ENCODE measurements at regions not wholly inside any gene's neighbourhood (a gene's known extent, or its start where the extent isn't known, plus 50 kb on each side); places are given as distances from the start of the nearest gene placed in this dataset.

DNA sequence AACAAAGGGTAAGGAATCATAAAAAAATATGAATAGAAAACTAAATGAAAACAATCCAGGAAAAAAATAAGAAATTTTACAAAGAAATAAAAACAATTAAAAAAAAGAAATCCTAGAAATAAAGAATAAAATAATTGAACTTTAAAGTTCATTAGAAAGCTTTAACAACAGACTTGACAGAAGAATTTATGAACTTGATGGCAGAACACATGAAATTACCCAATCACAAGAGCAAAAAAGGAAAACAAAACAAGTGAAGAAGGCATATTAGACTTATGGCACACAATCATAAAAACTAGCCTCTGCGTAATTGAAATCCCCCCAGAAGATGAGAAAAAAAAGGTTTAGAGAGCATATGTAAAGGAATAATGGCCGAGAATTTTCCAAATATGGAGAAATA lies 802.5 kb upstream of the B3GALT2 start:
- no peak for DNase-seq (ENCODE audit: low spot score)

DNA sequence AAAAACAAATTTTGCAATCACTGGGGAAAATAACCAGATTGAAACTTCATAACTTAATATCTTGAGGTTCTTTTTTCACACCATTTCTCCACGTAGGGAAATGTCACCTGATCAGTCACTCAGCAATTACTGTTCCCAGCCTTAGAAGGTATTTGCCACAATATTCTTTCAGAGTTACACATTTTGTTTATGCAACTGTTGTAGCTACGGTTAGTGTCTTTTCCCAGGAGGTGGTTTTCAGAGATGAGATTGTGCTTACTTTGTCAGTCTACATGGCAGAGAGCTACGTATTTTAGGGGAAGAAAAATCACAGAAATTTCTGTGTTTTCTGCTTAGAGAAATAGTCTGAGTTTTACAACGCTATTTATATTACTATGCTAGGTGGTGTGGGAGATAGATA lies 792.8 kb upstream of the B3GALT2 start:
- no peak for DNase-seq (ENCODE audit: low spot score)

DNA sequence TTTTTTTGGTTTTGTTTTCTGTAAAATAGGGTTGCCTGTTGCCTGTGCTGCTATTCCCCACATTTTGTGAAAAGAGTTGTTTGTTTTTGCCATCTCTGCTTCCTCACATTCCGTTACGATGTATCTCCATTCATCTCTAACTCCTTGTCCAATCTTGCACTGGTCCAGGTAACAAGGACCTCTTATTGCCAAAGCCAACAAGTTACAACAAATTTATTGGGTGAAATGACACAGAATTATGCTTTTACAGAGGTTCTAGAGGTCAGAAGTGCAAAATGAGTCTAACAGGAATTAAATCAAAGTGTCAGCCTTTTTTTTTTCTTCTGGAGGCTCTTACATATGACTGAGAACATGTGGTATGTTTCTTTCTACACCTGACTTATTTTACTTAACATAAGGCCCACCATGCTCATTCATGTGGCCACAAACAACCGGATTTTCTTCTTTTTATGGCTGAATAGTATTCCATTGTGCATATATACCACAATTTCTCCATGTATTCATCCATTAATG lies 787.9 kb upstream of the B3GALT2 start:
- DNase-seq (ENCODE audit: low spot score), result no peak

DNA sequence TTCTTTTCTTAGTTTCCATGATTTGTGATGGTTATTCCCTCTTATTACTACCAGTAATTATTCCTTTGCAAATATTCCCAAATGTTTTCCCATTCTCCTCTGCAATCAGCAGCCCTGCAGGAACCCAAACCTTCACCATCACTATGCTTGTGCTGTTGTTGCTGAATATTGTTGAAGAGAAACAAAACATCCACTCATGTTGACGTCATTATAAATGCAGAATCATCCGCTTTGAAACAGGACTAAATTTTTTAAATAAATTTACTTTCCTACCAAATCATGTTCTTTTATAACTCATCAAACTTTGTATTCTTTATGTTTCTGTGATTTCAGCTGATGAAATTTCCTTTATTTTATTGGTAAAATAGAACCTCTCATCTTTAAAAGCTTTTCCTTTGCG lies 787.0 kb upstream of the B3GALT2 start:
- DNase-seq (ENCODE audit: low spot score), result no peak

DNA sequence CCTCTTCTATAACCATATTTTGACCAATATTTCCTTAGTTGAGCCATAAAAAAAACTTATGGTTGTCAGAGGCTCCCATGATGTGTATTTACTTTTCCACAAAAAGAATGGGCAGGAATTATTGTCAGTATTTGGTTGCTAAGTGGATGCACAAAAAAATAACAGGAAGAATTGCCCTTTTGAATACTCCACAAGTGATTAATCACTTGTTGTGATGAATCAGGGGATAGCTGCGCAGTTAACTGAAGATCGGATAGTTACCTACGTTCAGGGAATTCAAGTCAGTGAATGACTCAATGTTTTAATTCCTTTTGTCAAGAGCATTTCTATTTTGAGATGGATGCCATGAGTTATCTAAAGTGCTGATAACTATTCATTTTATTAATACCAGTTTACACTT lies 785.2 kb upstream of the B3GALT2 start:
- DNase-seq (ENCODE audit: low spot score), result no peak

DNA sequence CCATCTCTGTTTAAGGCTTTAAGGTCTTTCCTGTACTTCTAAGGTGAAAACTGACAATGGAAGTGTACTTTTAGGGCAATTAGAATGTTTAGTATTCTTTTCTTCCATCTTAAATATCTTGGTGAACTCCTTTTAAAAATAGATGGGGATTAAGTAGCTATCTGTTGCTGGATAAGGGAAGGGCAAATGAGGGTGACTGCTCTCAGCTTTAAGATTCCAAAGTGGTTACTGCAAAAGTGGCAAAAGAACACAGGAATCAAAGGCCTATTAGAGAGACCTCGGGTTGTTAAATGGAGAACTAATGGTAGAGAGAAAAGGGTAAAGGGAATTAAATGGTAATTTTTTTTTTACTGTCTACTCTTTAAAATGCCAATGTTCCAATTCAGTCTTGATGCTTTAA lies 774.1 kb upstream of the B3GALT2 start:
- no peak for DNase-seq (ENCODE audit: low spot score)

DNA sequence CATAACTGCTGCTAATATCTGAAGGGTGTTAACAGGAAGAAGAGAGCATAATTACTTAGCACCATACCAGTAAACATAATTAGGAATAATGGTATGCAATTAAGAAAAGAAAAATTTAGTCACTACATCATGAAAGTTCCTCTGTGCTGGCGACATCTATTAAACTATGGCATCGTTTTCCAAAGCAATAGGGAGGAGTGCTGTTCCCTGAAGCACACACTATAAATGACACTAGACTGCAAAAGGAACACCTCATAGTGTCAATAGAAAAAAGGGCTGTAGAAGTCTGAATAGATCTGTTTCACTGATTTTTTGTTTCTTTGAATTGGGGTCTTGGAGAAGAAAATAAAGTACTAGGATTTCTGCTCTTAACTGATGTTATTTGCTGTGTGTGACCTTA lies 773.6 kb upstream of the B3GALT2 start:
- DNase-seq (ENCODE audit: low spot score), result no peak

DNA sequence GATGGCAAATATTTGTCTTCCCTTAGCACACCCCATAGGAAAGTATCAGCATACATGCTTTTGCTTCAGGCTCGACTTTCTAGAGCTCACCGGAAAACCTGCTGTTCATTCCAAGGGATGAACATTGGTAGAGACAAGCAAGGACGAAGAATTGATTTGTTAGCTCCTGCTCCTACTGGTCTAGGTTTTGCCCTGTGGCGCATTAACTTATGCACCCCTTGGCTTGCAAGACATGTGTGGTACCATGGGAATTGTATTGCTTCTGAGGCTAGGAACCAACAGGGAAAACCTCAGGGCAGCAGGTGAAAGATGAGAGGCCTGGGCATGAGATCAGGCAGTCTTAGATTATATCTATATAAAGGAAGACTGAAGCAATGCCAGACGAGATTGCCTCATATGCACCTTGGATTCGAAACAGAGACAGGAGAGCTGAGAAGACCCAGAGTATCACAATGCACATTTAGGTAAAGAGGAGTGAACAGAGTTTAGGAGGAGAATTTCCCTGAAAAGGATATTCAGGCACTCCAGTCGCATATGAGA lies 771.2 kb upstream of the B3GALT2 start:
- DNase-seq (ENCODE audit: low spot score), result no peak

DNA sequence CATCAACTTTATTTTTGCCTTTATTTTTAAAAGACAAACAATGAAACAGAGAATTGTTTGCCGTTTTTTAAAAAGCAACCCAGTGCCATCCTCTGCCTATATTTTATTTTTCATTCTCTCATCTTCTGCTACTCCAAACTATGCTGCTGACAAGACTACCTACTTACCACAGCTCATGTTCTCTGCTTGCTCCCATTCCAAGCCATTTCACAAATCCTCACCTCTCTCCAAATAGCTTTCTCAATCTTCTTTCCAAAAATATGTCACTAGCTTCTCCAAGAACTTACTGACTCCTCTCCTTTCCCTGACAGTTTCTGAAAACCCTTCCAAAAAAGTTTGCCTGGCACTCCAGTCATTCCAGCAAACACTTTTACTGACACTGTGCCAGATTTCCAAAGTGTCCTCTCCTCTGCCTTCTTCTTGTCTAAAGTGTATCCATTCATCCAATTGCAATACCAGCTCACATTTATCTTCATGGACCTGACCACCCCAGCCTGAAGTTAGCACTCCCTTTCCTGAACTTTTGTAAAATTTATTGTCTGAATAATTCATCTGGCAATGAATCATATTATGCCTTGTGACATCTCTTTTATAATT lies 766.5 kb upstream of the B3GALT2 start:
- DNase-seq (ENCODE audit: low spot score), result no peak

DNA sequence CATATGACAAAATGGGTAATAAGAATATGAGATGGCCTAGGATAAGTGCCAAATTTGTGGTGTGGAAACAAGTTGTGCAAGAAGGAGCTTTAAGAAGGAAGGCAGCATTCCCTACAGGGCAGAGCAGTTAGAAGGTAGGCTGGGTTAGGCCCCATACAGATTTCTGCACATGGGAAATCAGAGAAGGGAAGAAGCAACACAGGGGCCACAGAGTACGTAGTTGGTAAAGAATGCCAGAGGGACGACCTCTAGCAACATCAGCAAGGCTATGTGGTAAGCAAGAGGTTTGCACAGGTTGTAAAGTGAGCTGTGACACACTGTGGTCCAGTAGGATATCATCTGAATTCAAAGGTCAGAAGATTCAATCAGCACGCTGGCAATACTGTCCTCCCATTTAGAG lies 765.6 kb upstream of the B3GALT2 start:
- DNase-seq (ENCODE audit: low spot score), result peak; percentile 8

DNA sequence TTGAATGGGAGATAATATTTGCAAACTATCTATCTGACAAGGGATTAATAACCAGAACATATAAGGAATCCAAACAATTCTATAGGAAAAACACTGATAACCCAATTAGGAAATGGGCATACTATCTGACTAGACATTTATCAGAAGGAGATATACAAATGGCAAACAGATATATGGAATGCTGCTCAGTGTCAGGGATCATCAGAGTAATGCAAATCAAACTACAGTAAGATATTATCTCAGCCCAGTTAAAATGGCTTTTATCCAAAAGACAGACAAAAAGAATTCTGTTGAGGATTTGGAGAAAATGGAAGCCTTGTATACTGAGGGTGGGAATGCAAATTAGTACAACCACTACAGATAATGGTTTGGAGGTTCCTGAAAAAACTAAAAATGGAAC lies 758.0 kb upstream of the B3GALT2 start:
- no peak for DNase-seq (ENCODE audit: low spot score)

DNA sequence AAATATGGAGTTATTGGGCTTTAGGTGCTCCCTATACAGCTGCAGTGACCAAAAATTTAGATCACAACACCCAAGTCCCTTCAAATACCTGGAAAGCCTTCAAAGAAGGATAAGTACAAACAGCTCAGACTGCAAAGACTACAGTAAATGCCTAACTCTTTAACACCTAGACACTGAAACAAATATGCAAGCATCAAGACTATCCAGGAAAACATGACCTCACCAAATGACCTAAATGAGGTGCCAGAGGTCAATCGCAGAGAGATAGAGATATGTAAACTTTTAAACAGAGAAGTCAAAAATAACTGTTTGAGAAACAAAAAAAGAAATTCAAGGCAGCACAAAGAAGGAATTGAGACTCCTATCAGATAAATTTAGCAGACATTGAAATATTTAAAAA lies 753.8 kb upstream of the B3GALT2 start:
- DNase-seq (ENCODE audit: low spot score), result no peak

DNA sequence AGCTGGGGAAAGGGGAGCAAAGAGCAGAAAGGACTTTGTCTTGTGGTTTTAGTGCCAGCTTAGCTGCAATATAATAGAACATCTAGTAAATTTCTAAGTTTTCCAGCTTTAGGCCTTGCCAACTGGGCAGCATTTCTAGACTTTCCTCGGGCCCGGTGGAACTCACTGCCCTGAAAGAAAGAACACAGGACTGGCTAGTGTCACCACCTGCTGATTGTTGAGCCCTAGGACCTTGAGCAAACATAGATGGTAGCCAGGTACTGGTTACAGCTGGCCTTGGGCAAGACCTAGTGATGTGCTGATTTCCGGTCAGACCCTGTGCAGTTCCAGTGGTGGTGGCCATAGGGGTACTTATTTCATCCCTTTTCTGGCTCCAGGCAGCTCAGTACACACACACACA lies 753.2 kb upstream of the B3GALT2 start:
- DNase-seq (ENCODE audit: low spot score), result no peak

DNA sequence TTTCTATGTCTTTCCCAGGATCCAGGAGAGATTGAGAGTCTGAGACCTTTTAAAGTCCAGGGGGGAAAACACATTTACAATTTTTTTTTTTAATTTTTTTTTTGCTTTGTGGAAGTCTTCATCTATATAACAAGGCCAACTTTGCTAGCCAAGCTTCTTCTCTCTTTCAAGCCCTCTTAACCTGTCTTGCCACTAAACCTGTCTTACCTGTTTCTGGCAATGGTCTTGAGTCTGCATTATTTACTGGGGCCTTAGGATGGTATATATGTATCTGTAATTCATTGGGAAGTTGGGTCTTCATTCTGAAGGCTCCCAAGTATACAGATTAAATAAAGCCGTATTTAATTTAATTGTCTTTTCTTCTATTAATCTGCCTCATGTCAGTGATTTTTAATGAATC lies 750.9 kb upstream of the B3GALT2 start:
- DNase-seq (ENCODE audit: low spot score), result no peak

DNA sequence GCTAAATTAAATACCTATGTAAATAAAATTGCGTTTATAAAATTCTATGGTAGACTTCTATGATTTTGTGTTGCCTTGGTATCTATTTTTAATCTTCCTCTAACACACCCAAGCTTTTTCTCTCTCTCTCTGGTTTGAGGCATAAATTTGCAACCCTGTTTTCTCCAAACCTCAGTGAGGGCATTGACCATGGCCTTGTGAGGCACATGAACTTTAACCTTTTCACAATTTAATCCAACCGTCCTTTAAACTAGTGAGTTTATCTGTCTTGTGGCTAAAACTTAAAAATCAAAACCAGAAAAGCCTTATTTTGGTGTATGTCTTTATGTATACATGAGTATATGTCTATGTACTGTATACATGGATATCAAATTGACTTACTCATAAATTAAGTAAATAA lies 746.6 kb upstream of the B3GALT2 start:
- no peak for DNase-seq (ENCODE audit: low spot score)

DNA sequence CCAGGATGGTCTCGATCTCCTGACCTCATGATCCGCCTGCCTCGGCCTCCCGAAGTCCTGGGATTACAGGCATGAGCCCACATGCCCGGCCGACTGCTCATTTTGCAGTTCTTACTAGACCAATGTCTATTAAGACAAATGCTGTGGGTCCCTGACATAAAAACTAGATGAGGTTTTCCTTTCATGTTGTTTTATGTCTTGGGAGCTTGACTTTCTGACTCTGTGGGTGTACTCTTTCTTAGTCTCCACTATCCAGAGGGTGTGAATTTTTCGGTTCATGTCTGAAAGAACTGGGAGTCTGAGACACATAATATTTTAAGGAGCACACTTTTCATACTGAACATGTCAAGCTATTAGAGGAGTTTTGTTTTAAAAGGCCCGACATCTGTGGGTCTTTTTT lies 744.9 kb upstream of the B3GALT2 start:
- DNase-seq (ENCODE audit: low spot score), result no peak

DNA sequence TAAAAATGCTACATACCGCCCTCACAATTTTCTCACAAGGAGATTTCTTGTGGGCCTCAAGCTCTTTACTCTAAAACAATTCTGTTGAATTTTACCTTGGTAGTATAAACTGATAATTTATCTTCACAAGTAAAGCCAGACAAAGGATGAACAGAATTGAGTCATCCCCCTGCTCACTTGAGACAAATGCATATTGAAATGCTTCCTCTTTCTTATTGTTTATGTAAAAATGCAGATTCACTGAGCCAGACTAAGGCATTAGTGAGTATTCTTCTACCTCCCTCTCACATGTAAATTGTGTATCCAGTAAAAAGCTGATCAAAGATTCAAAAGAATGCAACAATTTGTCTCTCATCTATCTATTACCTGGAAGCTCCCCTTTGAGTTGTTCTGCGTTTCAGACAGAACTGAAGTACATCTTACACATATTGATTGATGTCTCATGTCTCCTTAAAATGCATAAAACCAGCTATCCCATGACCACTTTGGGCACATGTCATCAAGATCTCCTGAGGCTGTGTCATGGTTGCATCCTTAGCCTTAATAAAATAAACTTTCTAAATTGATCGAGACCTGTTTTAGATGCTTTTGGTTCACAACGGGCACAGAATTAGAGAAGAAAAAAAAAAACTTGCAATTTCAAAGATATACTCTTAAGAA lies 743.1 kb upstream of the B3GALT2 start:
- no peak for DNase-seq (ENCODE audit: low spot score)

DNA sequence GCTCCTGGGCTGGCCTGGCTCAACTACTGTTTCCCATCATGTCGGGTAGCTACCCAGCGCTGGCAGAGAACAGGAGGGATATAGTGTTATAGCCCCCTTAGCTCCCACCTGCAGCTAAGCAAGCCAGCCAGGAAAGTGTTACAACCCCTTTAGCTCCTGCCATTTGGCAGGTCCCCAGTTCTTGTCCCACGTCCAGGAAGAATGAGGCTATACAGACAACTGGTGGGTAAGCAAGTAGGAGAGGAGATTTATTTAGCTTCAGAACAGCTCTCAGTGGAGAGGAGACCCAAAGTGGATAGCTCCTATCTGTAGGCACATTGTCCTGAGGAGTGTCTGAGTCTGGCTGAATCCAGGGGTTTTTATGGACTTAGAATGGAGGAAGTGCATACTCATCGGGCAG lies 741.1 kb upstream of the B3GALT2 start:
- no peak for DNase-seq (ENCODE audit: low spot score)

DNA sequence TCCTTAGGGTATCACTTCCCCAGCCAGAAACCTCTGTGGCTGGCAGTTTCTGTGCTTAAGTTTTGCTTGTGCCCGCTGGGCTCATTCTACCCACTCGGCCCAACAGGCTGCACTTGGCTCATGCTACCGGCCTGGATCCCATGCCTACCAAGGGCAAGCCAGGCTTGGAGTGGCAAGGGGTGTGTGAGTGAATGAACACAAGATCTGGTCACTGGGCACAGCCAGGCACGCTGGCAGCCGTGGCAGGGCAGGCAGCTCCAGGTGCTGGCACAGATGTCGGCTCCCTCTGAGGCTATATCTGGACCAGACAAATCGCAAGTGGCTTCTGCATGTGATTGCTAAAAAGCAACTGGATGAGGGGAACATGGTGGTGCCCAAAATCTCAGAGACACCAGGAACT lies 740.5 kb upstream of the B3GALT2 start:
- DNase-seq (ENCODE audit: low spot score), result no peak

DNA sequence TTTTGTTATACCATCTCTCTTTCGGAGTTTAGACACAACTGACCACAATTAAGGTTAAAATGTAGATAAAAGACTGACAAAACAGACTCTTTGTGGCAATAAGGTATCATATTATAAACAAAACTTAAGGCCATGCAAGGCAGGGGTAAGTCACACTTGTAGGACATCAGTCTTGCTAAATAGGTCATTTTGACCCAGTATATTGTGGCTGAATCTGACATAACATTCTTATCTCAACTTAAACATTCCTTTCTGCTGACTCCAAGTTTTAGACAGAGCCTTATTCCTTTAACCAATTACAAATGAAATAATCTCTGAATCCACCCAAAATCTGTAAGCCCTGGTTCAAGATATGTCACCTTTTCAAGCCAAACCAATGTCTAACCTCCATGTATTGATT lies 733.4 kb upstream of the B3GALT2 start:
- DNase-seq (ENCODE audit: low spot score), result no peak

DNA sequence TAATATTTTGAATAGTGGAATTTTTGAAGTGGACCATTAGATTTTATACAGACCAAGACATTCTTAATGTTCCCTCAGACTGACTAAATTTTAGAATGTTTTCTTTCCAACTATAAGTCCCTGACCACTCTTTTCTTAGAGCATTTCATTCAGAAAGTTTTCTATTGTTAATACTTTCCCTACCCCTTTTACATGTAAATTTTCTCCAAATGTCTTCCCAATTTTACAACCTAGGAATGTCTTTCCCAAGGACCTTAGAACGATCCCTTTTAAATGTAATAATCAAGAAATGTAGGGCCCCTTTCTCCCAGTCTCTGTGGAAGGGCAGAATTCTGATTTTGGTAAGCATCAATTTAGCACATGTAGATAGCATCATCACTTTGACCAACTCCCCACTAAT lies 730.0 kb upstream of the B3GALT2 start:
- DNase-seq (ENCODE audit: low spot score), result no peak

DNA sequence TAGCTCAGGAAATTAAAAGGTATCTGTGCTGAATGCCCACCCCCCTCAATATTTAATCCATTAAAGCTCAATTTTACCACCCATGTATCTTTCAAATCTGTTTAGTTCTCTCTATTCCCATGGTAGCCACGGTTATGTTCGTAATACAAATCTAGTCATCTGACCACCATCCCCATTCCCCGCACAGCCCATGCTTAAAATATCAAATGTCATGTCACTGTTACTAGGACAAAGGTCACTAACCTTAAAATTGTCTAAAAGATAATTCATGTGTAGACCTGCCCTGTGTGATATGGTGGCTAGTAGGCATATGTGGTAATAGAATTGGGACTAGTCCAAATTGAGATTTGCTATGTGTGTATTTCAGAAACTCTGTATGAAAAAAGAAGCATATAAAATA lies 728.5 kb upstream of the B3GALT2 start:
- no peak for DNase-seq (ENCODE audit: low spot score)

DNA sequence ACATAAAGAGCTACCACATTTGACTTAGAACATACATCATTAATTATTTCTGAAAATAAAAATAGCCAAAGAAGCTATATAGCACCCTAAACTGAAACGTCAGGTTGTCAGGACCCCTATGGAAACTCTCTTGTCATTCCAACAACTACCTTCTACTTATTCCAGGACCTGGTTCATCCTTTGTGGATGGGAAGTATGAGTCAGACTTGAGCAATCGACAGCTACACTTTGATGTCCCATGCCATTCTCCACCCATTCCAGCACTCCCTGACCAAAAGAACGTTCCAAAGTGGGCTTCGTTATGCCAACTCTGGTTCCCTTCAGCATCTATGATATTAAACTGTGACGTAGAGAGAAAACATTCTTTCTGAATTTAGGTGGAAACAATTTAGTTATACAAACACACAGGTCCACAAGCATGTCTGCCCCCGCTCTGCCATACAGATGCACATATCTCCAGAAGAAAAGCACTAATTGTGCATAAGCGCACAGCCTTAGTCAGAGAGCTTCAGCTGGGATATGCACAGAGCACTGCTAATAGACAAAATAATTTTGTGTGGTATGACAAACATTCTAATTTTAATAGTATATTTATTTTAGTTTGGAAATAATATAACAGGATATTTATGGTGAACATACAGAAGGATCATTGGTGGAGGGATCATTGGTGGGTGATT lies 723.1 kb upstream of the B3GALT2 start:
- no peak for DNase-seq (ENCODE audit: low spot score)
